GM20000 (cell line): ENCODE measurements at regions not wholly inside any gene's neighbourhood (a gene's known extent, or its start where the extent isn't known, plus 50 kb on each side); places are given as distances from the start of the nearest gene placed in this dataset.

Experiments
- DNase-seq: peaks from one replicate; pipeline ENCODE4 v3.0.0; 2012; ENCODE audit warnings: low spot score
- CTCF ChIP-seq: IDR thresholded peaks from 2 replicates; pipeline ENCODE4 v1.5.1; 2012; ENCODE audit warnings: mild to moderate bottlenecking, control low read depth; ENCODE audit errors: extremely low read depth, missing control alignments

GRCh38 chr17:77462090-77462489 lies 321.3 kb downstream of the SEC14L1 start:
- no peak for TF ChIP-seq CTCF
- DNase-seq: peak; percentile 58

GRCh38 chr17:77462553-77463497 lies 322.1 kb downstream of the SEC14L1 start:
- no peak for TF ChIP-seq CTCF
- no peak for DNase-seq

- DNase-seq: no peak
- TF ChIP-seq CTCF: no peak
Measured at GRCh38 chr17:77464988-77465357, 324.2 kb downstream of the SEC14L1 start.

GRCh38 chr17:77465358-77466041 lies 324.7 kb downstream of the SEC14L1 start:
- peak; percentile 87 for DNase-seq
- no peak for TF ChIP-seq CTCF

- DNase-seq: no peak
- TF ChIP-seq CTCF: no peak
Measured at GRCh38 chr17:77466140-77466539, 325.4 kb downstream of the SEC14L1 start.

GRCh38 chr17:77466596-77467223 lies 325.9 kb downstream of the SEC14L1 start:
- no peak for TF ChIP-seq CTCF
- no peak for DNase-seq

- no peak for DNase-seq
- no peak for TF ChIP-seq CTCF
Measured at GRCh38 chr17:77467521-77467920, 326.8 kb downstream of the SEC14L1 start.
